GM19324 (cell line): ENCODE measurements at regions not wholly inside any gene's neighbourhood (a gene's known extent, or its start where the extent isn't known, plus 50 kb on each side); places are given as distances from the start of the nearest gene placed in this dataset.

Experiments used
- ATAC-seq: cut with Tn5 transposase; IDR thresholded peaks from one replicate; pipeline ENCODE4 v1.9.1; 2021; ENCODE audit warnings: mild to moderate bottlenecking, moderate library complexity; ENCODE audit not compliant: unreplicated experiment, low FRiP score

GRCh38 chr2:207472343-207473048 is 57.3 kb upstream of the CREB1 start:
- ATAC-seq = no peak

- ATAC-seq = no peak
These were observed 56.5 kb upstream of the CREB1 start for GRCh38 chr2:207473049-207473930.

GRCh38 chr2:207473931-207474235 is 55.9 kb upstream of the CREB1 start:
- ATAC-seq = no peak

GRCh38 chr2:207474863-207475485 is 54.8 kb upstream of the CREB1 start:
- ATAC-seq = no peak

- ATAC-seq = no peak
These were observed 54.2 kb upstream of the CREB1 start for GRCh38 chr2:207475546-207475945.

- no peak for ATAC-seq
These were observed 51.9 kb upstream of the CREB1 start for GRCh38 chr2:207477896-207478295.

GRCh38 chr2:207478572-207478971 is 51.2 kb upstream of the CREB1 start:
- no peak for ATAC-seq

- no peak for ATAC-seq
These were observed 50.5 kb upstream of the CREB1 start for GRCh38 chr2:207479198-207479785.
